Fibroblast of skin of right biceps (primary cell): ENCODE measurements at regions not wholly inside any gene's neighbourhood (a gene's known extent, or its start where the extent isn't known, plus 50 kb on each side); places are given as distances from the start of the nearest gene placed in this dataset.
A peak's percentile ranks its signal among the peaks of the same experiment; 100 is the strongest.

ENCODE experiments used
- DNase-seq: peaks from one replicate; pipeline ENCODE4 v3.0.0-alpha.2; 2013

DNA sequence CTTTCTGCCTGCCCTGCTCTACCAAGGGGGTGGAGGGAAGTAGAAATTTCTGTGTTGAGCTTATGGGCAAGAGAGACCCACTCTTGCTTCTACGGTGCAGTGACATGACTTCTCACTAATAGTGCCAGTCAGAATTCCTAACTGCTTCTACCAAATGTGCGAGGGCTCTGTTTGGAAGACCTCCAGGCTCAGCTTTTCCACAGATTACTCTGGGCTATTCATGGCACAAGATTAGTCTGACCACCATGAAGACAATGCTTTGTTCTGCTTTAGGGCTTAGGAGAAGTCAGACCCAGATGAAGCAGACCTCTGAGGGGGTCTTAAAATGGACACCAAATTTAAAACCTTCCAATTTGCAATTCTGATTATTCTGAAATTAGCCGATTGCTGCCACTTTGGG, 195.9 kb upstream of the TBC1D5 start:
- no peak for DNase-seq

- no peak for DNase-seq
Observed at GRCh38 chr3:17936736-17937480, 194.5 kb upstream of the TBC1D5 start.

DNA sequence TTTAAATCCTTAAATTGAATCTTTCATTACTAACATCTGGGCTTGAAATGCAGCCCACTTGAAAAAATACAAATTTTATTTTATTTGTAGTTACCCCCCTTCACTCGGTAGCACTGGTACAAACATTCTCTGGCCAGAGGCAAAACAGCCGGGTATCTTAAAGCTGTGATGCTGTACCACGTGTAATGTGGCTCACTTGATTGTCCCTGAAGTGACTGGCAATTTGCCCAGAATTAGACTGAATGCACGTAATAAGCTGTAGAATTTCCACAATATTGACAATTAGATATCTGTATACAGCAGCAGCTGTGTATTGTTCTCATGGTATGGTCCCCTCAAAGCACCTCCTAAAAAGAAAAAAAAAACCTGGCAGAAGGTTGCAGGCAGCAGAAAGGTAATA, 192.8 kb upstream of the TBC1D5 start:
- DNase-seq: no peak

GRCh38 chr3:17932136-17932771, 189.8 kb upstream of the TBC1D5 start:
- no peak for DNase-seq

- no peak for DNase-seq
Observed at GRCh38 chr3:17931131-17931530, 188.7 kb upstream of the TBC1D5 start.

GRCh38 chr3:17928502-17929145, 186.2 kb upstream of the TBC1D5 start:
- no peak for DNase-seq

DNA sequence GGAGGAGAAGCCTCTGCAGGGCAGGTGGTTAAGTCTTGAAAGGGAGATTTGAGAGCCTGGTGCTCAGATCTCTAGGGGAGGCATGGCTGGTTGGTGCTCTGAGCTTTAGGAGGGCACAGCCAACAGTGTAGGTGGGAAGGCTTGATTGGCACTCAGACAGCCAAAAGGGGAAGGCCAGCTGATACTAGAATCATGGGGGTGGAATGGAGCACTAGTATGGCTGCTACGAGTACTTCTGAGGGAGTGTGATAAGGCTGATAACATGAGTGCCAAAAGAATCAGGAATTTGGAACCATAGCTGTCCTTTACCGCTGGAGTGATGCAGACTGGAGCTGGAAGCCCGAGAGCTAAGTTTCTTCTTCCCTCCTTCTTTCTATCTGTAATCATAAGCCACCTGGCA, 184.6 kb upstream of the TBC1D5 start:
- no peak for DNase-seq

DNA sequence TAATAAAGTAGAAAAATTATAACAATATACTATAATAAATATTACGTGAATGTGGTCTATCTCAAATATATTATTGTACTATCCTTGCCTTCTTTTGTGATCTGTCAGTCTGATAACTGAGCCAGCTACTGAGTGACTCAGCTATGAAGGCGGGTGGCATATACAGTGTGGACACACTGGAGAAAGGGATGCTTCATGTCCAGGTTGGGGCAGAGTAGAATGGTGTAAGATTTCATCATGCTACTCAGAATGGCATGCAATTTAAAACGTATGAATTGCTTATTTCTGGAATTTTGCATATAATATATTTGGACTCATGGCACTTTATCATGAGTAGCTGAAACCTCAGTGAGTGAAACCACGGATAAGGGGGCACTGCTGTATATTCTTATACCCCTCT, 172.9 kb upstream of the TBC1D5 start:
- DNase-seq: peak; percentile 13

GRCh38 chr3:17913359-17913758, 170.9 kb upstream of the TBC1D5 start:
- no peak for DNase-seq

DNA sequence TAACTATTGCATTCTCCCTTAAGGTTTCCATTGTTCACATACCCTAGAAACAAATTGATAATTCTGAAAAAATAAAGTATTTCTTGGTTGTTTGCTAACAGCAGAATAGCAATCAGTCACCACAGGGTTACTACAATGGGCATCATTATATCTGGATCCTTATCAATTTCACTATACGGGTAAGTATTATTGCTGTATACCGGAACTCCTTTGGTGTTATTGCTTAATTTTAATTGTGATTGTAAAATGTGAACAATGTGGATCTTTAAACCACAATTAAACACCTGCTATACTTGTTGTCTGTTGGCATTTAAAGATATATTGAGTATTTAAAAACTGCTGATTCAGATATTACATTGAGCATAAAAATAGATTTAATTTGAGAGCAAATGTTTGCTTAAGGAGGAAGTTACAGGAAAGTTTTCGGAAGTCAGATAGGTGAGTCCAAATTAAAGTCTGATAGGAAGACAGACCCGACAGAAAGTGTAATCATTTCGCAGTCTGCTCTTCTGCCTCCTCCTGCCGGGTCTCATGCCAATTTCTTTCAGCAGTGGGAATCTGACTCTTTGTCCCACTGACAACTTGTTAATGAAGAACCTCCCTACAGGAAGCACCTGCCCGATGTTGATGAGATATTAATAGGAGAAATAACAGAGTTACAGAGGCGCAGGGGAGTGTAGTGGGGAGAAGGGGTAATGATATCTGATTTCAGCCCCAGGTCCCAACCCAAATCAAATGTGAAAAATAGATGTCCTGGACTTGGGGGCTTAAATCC, 169.7 kb upstream of the TBC1D5 start:
- DNase-seq: no peak

- no peak for DNase-seq
Observed at GRCh38 chr3:17910922-17911321, 168.5 kb upstream of the TBC1D5 start.

DNA sequence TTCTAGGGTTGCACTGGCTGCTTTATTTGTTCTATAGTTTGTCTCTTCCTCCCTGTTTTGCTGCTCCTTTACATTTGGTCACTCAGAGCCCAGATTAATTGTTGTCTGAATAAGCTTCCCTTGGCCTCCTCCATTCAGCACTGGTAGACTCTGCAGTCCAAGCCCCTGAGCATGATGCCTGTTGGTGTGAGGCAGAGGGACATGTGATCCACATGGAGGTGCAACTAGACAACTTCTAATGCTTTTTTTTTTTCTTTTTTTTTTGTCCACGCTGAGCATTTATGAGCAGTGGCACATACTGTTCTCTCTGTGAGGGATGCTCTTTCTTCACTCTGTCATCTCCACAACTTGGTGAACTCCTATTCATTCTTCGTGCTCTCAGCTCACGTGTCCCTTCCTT, 167.3 kb upstream of the TBC1D5 start:
- DNase-seq: no peak

DNA sequence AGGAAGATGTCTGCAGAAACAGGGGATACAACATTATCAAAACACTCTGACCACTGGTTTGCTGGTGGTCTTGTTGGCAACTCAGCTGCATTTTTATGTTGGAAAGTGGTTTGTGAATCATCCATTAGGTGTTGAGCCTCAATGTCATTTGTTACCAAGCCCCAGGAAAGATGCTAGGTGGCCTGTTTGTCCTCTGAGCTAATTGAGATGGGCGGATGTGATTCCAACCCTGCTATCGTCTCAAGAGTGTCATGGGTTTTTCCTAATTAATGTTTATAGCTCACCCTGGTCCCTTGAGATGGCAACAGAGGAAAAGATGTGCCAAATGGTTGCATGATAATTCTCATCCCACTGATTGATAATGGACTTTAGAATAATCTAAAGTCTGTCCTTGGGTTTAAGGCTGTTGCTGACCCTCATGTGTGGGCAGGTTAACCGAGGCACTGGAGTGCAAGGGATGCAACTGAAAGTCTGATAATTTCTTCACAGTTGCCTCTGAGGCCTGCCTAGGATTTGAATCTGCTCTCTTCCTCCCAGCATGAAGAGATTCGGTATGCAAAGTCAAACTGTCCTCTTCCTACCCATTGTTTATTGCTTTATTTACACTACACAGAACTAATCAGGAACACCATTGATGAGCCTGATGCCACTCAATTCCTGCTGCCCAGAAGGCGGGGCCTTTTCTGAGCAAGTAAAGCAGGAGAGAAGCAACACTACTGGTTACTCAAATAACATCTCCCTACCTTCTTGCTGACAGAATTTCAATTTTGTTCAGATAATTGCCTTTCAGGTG, 166.2 kb upstream of the TBC1D5 start:
- DNase-seq: no peak

DNA sequence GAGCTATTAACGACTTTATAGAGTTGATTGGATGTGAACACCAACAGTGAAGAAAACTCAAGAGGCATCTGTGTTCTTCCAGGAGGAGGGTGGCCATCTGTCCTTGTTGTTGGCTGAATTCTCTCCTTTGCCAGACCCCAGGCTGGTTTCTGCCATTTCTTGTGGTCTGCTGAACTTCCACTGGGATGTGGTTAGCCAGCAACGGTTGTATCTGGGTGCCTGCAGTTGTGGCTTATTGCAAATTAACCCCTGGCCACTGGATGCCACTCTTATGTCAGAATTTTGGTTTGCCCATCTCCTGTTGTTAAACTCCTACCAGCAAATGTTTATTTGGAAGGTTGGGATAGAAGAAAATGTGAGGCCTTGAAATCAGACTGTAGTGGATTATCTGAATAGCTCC, 163.6 kb upstream of the TBC1D5 start:
- no peak for DNase-seq

GRCh38 chr3:17901893-17902292, 159.5 kb upstream of the TBC1D5 start:
- DNase-seq: no peak

- peak; percentile 44 for DNase-seq
Observed at GRCh38 chr3:17894434-17895060, 152.1 kb upstream of the TBC1D5 start.

DNA sequence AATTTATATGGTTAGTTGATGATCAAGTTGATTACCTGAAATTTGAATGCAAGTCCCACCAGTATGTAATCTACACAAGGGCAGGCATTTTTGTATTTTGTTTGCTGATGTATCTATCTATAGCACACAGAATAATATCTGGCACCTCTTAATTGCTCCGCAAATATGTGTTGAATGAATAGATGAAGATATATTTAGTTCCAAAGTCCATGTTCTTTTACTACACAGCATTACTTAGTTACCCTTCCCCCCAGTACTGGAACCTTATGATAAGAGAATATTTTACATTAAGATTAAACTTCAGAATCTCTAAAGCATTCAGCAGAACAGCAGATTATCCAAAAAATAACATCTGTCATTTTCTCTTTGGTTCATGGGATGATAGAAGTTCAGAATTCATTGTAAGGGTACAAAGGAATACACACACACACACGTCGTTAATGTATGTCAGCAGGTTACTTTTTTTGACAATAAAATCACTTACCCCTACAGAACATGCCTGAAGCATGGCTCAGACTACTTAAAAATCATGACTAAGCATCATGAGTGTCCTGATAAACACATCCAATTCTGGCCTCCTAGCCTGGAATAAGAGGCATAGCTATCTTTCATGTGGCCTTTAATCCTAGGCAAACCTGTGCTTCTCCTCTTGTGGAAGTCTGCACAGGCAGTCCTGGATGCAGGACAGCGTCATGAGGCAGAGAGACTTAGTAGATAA, 148.9 kb upstream of the TBC1D5 start:
- peak; percentile 12 for DNase-seq

- no peak for DNase-seq
Observed at GRCh38 chr3:17885986-17886385, 143.6 kb upstream of the TBC1D5 start.

- no peak for DNase-seq
Observed at GRCh38 chr3:17882981-17883380, 140.6 kb upstream of the TBC1D5 start.

DNA sequence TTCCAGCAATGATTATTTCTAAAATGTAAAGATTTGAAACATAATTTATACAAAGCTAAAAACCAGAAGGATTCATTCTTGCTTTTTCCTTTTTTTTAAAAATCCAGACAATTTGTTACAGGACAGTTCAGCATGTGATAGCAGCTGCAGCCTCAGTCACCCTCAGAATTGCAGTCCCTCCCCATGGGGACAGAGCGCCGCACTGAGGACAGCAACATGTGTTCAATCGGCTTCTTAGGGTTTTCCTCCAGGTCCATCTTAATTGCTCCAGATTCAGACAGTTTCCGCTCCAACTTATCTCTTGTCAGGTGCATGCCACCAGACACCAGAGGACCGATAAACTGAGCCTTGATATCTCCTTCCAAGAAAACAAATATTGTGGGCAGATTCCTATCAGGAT, 134.9 kb upstream of the TBC1D5 start:
- DNase-seq: no peak

GRCh38 chr3:17874636-17875035, 132.2 kb upstream of the TBC1D5 start:
- DNase-seq: no peak

- no peak for DNase-seq
Observed at GRCh38 chr3:17872457-17872856, 130.0 kb upstream of the TBC1D5 start.
